HepG2 (cell line): ENCODE measurements at regions not wholly inside any gene's neighbourhood (a gene's known extent, or its start where the extent isn't known, plus 50 kb on each side); places are given as distances from the start of the nearest gene placed in this dataset.

ENCODE experiments used
- ELF3 ChIP-seq: IDR thresholded peaks from 2 replicates; pipeline ENCODE4 v1.6.1; 2016; ENCODE audit warnings: missing genetic modification reagents, missing compliant biosample characterization
- FOSL2 ChIP-seq: sonication (generic); formaldehyde crosslinking; IDR thresholded peaks from 2 replicates; pipeline ENCODE4 v1.4.0; 2020; ENCODE audit warnings: missing genetic modification reagents
- FOXA1 ChIP-seq, 2 experiments: fragments of 450-650 bp in 1 of 2; sonication (generic) in 1 of 2; formaldehyde crosslinking in 1 of 2; IDR thresholded peaks; 2 replicates each; pipeline versions ENCODE4 v1.4.0 to v1.6.1; 2016 to 2020; ENCODE audit warnings: missing genetic modification reagents in 1 of 2
- FOXK2 ChIP-seq: fragments of 450-650 bp; IDR thresholded peaks from 2 replicates; pipeline ENCODE4 v1.6.1; 2016
- NCOA1 ChIP-seq: sonication (generic); formaldehyde crosslinking; IDR thresholded peaks from 2 replicates; pipeline ENCODE4 v1.9.0; 2021; ENCODE audit warnings: missing genetic modification reagents
- STAG1 ChIP-seq: sonication (generic); formaldehyde crosslinking; IDR thresholded peaks from 2 replicates; pipeline ENCODE4 v1.4.0; 2020; ENCODE audit warnings: missing genetic modification reagents
- ZFP82 ChIP-seq: sonication (generic); formaldehyde crosslinking; IDR thresholded peaks from 2 replicates; pipeline ENCODE4 v1.5.1; 2020; ENCODE audit warnings: mild to moderate bottlenecking, missing genetic modification reagents, borderline replicate concordance

- no peak for TF ChIP-seq ZFP82 (CRISPR knock-in tag)
- no peak for TF ChIP-seq FOXA1 (IDR thresholded peaks at IDR 0.05)
- TF ChIP-seq FOXA1 (CRISPR knock-in tag; IDR thresholded peaks at IDR 0.05) = no peak
- TF ChIP-seq ELF3 = no peak
- no peak for TF ChIP-seq FOXK2
- no peak for TF ChIP-seq STAG1
- TF ChIP-seq FOSL2 (CRISPR knock-in tag) = no peak
- TF ChIP-seq NCOA1 (CRISPR knock-in tag) = no peak
Measured at GRCh38 chr5:67318746-67319145, 122.1 kb upstream of the CD180 start.
